Spleen (tissue), 7 donors: ENCODE measurements at regions not wholly inside any gene's neighbourhood (a gene's known extent, or its start where the extent isn't known, plus 50 kb on each side); places are given as distances from the start of the nearest gene placed in this dataset.

Source experiments
- CTCF ChIP-seq, 11 experiments: fragments of 200-600 bp in 7 of 11; fragments of 450-650 bp in 4 of 11; sonication (generic) in 4 of 11; IDR thresholded peaks in 8 of 11; conservative IDR thresholded peaks in 3 of 11; 1 replicate in 7 of 11; 2 replicates in 4 of 11; pipeline versions ENCODE4 v1.4.0 to v1.8.0; 2016 to 2021; ENCODE audit warnings: antibody characterized with exemption in 11 of 11, inconsistent platforms in 4 of 11, mild to moderate bottlenecking in 1 of 11
- POLR2A ChIP-seq, 3 donors: fragments of 450-650 bp; IDR thresholded peaks; one replicate each; pipeline ENCODE4 v1.5.1; 2017; ENCODE audit warnings: antibody characterized with exemption in 3 of 3, mild to moderate bottlenecking in 1 of 3
- donor health status: DM: no; HTN: no; CAD: no; lungs with moderate emphysema.
- donor health status: DM: no; HTN: no; CAD: no.
- donor health status: DM: no; HTN: no; CAD: no.

- TF ChIP-seq CTCF (IDR thresholded peaks at IDR 0.05 in 8 of 11, conservative IDR thresholded peaks at IDR 0.05 in 3 of 11) (no peak), POLR2A (IDR thresholded peaks at IDR 0.05) (no peak)
Observed at GRCh38 chr11:134582770-134583095, 170.7 kb upstream of the B3GAT1 start.
